GM21786 (cell line): ENCODE measurements at regions not wholly inside any gene's neighbourhood (a gene's known extent, or its start where the extent isn't known, plus 50 kb on each side); places are given as distances from the start of the nearest gene placed in this dataset.

Experiments
- ATAC-seq: cut with Tn5 transposase; IDR thresholded peaks from one replicate; pipeline ENCODE4 v1.9.1; 2021; ENCODE audit not compliant: unreplicated experiment

DNA sequence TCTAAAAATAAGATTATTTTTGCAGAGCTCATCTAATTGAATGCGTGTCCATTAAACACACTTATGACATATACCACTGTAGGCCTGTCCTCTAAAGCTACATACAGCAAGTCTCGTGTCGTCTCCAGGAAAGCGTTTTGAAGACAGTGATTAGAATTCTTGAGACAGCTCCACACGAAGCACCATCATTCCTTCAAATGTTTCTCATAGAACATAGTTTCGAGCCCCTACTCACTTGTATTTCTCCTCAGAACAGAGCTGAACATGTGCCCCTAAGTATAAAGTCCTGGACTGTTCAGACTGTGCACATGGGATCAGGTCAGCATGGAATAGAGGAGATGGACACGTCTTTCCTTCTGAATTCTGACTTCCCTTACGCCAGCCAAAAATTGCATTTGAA, 64.5 kb upstream of the HMGA2 start:
- ATAC-seq = no peak

DNA sequence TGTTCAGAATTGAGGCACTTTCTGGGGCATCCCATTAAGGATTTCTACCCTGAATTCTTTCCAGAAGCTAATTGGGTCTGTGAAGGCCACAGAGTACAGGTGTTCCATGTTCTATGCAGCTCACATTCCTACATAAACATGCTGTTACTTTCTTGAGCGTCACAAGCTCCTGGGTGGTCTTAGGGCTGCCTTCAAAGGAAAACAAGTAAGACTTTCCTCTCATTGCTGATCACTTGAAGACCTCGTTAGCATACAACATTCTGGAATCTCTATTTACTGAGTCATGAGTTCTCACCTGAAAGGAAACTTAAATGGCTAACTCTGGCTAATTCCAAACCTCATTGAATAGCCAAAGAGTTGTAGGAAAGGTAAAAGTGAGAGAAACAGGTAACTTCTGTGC, 63.0 kb upstream of the HMGA2 start:
- no peak for ATAC-seq

DNA sequence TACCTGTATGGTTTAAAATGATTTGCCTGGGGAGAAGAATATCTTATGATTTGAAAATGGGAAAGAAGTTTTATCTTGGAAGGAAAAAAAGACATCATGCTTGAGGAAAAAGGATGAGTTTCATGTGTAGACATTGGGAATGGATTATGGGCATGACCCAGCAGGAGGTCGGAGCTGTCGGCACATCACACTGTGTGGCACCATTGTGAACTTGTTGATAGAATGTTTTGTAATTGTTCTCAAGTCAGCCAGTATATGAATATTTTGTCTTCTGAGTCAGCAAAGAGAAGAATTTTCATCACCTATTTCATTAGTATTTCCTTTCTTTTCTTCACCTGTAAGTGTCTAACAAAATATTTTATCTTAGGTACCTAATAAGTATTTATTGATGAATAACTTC, 60.0 kb upstream of the HMGA2 start:
- no peak for ATAC-seq

DNA sequence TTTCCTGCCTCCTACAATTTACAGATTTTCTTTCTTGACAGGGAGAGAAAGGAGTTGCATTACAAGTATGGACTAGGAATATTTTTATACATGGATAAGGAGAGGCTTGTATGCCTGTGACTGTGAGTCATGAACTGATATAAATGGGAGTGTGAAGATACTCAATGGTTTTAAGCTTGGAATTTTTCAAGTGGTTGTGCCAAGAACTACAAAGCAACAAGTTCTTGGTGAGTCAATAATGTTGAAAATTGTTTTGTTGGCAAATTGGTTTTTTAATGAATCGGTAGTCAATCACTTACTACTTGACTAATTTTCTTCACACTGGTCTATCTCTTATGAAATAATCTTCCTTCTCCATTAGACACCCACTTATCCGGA, 58.9 kb upstream of the HMGA2 start:
- ATAC-seq = no peak

DNA sequence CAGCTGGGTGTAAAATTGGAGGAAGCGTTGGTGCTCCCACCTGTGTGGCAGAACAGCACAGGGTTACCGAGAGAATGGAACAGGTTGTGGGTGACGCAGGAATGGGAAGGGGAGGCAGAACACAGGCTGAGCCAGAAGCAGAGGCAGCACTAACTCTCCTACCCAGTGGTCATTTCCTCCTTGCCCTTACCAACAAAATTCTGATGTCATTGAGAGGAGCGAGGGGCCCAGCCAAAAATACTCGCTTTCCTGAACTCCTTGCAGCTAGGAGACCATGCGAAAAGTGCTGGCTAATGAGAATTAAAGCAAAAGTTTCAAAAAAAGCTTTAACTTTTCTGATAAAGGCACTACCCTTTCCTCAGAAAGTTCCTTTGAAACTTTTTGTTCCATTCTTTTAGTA, 54.4 kb upstream of the HMGA2 start:
- ATAC-seq = no peak
